ENCODE measurements at regions not wholly inside any gene's neighbourhood (a gene's known extent, or its start where the extent isn't known, plus 50 kb on each side); places are given as distances from the start of the nearest gene placed in this dataset.

- no peak for DNase-seq (ENCODE audit: insufficient read length, low spot score, missing footprints)
- H3K4me2 ChIP-seq (ENCODE audit: insufficient read depth, low read length) = no peak overlapping the region
These were observed 592.2 kb downstream of the ADGRL2 start for GRCh38 chr1:82392946-82393345.

GRCh38 chr1:82392513-82392912 is 591.8 kb downstream of the ADGRL2 start:
- Histone ChIP-seq H3K27me3 (ENCODE audit: insufficient read depth, low read length) (no peaks in the 10 kb centered on the region), H3K4me1 (ENCODE audit: insufficient read depth, low read length) (peaks cover 5% of the 10 kb centered on the region), H3K4me3 (ENCODE audit: insufficient read depth, low read length) (no peak overlapping the region), H4K20me1 (ENCODE audit: insufficient read depth, low read length) (no peaks in the 10 kb centered on the region), H3K36me3 (ENCODE audit: insufficient read depth, low read length) (no peaks in the 10 kb centered on the region), H3K4me2 (ENCODE audit: insufficient read depth, low read length) (no peak overlapping the region), H3K79me2 (ENCODE audit: insufficient read depth, low read length) (no peaks in the 10 kb centered on the region), H3K27ac (ENCODE audit: low read depth, low read length) (no peak overlapping the region), H3K9me3 (ENCODE audit: low read depth, low read length) (no peaks in the 10 kb centered on the region), H2AFZ (ENCODE audit: low read length) (no peak overlapping the region)
- peak; percentile 63 for DNase-seq (ENCODE audit: insufficient read length, low spot score, missing footprints)
- TF ChIP-seq CTCF (IDR thresholded peaks at IDR 0.05; ENCODE audit: extremely low read depth, low read depth, low read length) = no peak

More at GRCh38 chr1:82392946-82393345, 592.2 kb downstream of the ADGRL2 start:
- Histone ChIP-seq H3K4me1 (ENCODE audit: insufficient read depth, low read length) (peaks cover 5% of the 10 kb centered on the region), H2AFZ (ENCODE audit: low read length) (no peak overlapping the region), H3K4me3 (ENCODE audit: insufficient read depth, low read length) (no peak overlapping the region), H3K27ac (ENCODE audit: low read depth, low read length) (no peak overlapping the region), H3K27me3 (ENCODE audit: insufficient read depth, low read length) (no peaks in the 10 kb centered on the region), H4K20me1 (ENCODE audit: insufficient read depth, low read length) (no peaks in the 10 kb centered on the region), H3K36me3 (ENCODE audit: insufficient read depth, low read length) (no peaks in the 10 kb centered on the region), H3K79me2 (ENCODE audit: insufficient read depth, low read length) (no peaks in the 10 kb centered on the region), H3K9me3 (ENCODE audit: low read depth, low read length) (no peaks in the 10 kb centered on the region)
- no peak for TF ChIP-seq CTCF (IDR thresholded peaks at IDR 0.05; ENCODE audit: extremely low read depth, low read depth, low read length)

GRCh38 chr1:82391712-82392111 is 591.0 kb downstream of the ADGRL2 start:
- H2AFZ ChIP-seq (ENCODE audit: low read length) = no peak overlapping the region
- TF ChIP-seq CTCF (IDR thresholded peaks at IDR 0.05; ENCODE audit: extremely low read depth, low read depth, low read length) = no peak
- no peak overlapping the region for H3K4me3 ChIP-seq (ENCODE audit: insufficient read depth, low read length)
- H3K79me2 ChIP-seq (ENCODE audit: insufficient read depth, low read length) = no peaks in the 10 kb centered on the region
- H3K4me1 ChIP-seq (ENCODE audit: insufficient read depth, low read length) = peaks cover 5% of the 10 kb centered on the region
- H3K27ac ChIP-seq (ENCODE audit: low read depth, low read length) = no peak overlapping the region
- no peaks in the 10 kb centered on the region for H3K36me3 ChIP-seq (ENCODE audit: insufficient read depth, low read length)
- H4K20me1 ChIP-seq (ENCODE audit: insufficient read depth, low read length) = no peaks in the 10 kb centered on the region
- H3K9me3 ChIP-seq (ENCODE audit: low read depth, low read length) = no peaks in the 10 kb centered on the region
- no peaks in the 10 kb centered on the region for H3K27me3 ChIP-seq (ENCODE audit: insufficient read depth, low read length)
- DNase-seq (ENCODE audit: insufficient read length, low spot score, missing footprints) = no peak
- no peak overlapping the region for H3K4me2 ChIP-seq (ENCODE audit: insufficient read depth, low read length)

GRCh38 chr1:82390627-82391026 is 589.9 kb downstream of the ADGRL2 start:
- no peaks in the 10 kb centered on the region for H3K79me2 ChIP-seq (ENCODE audit: insufficient read depth, low read length)
- H3K36me3 ChIP-seq (ENCODE audit: insufficient read depth, low read length) = no peaks in the 10 kb centered on the region
- no peak overlapping the region for H3K4me2 ChIP-seq (ENCODE audit: insufficient read depth, low read length)
- H4K20me1 ChIP-seq (ENCODE audit: insufficient read depth, low read length) = no peaks in the 10 kb centered on the region
- peaks cover 5% of the 10 kb centered on the region for H3K4me1 ChIP-seq (ENCODE audit: insufficient read depth, low read length)
- DNase-seq (ENCODE audit: insufficient read length, low spot score, missing footprints) = no peak
- no peak overlapping the region for H2AFZ ChIP-seq (ENCODE audit: low read length)
- no peak overlapping the region for H3K27ac ChIP-seq (ENCODE audit: low read depth, low read length)
- H3K27me3 ChIP-seq (ENCODE audit: insufficient read depth, low read length) = no peaks in the 10 kb centered on the region
- no peak overlapping the region for H3K4me3 ChIP-seq (ENCODE audit: insufficient read depth, low read length)
- TF ChIP-seq CTCF (IDR thresholded peaks at IDR 0.05; ENCODE audit: extremely low read depth, low read depth, low read length) = no peak
- no peaks in the 10 kb centered on the region for H3K9me3 ChIP-seq (ENCODE audit: low read depth, low read length)
